ENCODE measurements at regions not wholly inside any gene's neighbourhood (a gene's known extent, or its start where the extent isn't known, plus 50 kb on each side); places are given as distances from the start of the nearest gene placed in this dataset.

DNA sequence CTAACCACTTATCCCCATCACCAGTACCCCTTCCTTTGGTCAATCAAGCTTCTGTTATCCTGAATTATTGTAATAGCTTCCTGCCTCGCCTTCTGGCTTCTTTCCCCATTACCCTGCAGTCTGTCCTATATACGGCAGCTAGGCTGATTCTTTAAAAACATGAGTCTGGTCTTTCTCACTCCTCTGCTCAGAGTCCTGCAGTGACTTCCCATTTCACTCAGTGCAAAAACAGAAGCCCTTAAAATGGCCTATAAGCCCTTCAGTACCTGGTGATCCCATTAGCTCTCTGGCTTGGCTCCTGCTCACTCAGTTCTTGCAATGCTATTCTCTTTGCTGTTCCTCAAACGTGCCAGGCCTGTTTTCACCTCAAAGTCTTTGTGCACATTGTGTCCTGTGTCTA is 58.4 kb downstream of the JRKL start:
- Histone ChIP-seq H3K27me3 (ENCODE audit: control insufficient read depth in 2 of 2, insufficient read depth in 2 of 2, low read length in 2 of 2) (peaks cover 2 to 17% of the 10 kb centered on the region in 2 experiments), H3K4me2 (ENCODE audit: insufficient read depth, low read length) (no peak overlapping the region), H3K9ac (replicated peaks; ENCODE audit: extremely low read depth, insufficient read depth, low read length) (no peak overlapping the region), H2AFZ (ENCODE audit: low read depth, low read length) (no peak overlapping the region), H3K4me3 (replicated peaks in 1 of 3; ENCODE audit: insufficient read depth in 1 of 3, low read depth in 1 of 3, low read length in 3 of 3) (no peak overlapping the region), H3K27ac (ENCODE audit: insufficient read depth, low read depth, low read length) (no peak overlapping the region), H3K79me2 (ENCODE audit: control insufficient read depth, insufficient read depth, low read length) (no peaks in the 10 kb centered on the region), H3K4me1 (ENCODE audit: control insufficient read depth, extremely low read depth, insufficient read depth, low read length) (no peaks in the 10 kb centered on the region), H3K9me3 (replicated peaks; ENCODE audit: control insufficient read depth, insufficient read depth, low read length) (no peaks in the 10 kb centered on the region), H3K36me3 (ENCODE audit: control insufficient read depth in 2 of 2, extremely low read depth in 1 of 2, insufficient read depth in 2 of 2, low read length in 2 of 2) (no peaks in the 10 kb centered on the region), H4K20me1 (replicated peaks; ENCODE audit: control insufficient read depth, extremely low read depth, insufficient read depth, low read length) (no peaks in the 10 kb centered on the region), H3K9me1 (replicated peaks; ENCODE audit: control insufficient read depth, extremely low read depth, insufficient read depth, low read length) (no peaks in the 10 kb centered on the region)
- intact Hi-C loops (cut with micrococcal nuclease) (no loop called here), dilution Hi-C loops (cut with MboI; ENCODE audit: extremely low pct_ligation_motif_present, low sequenced_read_pairs) (no loop called here)
- TF ChIP-seq, protein P1, sequence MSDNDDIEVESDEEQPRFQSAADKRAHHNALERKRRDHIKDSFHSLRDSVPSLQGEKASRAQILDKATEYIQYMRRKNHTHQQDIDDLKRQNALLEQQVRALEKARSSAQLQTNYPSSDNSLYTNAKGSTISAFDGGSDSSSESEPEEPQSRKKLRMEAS (IDR thresholded peaks at IDR 0.05; ENCODE audit: insufficient read depth, insufficient read length): no peak
- no peak for TF ChIP-seq EZH2 (IDR thresholded peaks at IDR 0.05; ENCODE audit: borderline replicate concordance, low read depth, low read length, severe bottlenecking)
- TF ChIP-seq JUN (IDR thresholded peaks at IDR 0.05; ENCODE audit: borderline replicate concordance, insufficient read depth, insufficient read length, low read depth): no peak
- TF ChIP-seq, protein P2, sequence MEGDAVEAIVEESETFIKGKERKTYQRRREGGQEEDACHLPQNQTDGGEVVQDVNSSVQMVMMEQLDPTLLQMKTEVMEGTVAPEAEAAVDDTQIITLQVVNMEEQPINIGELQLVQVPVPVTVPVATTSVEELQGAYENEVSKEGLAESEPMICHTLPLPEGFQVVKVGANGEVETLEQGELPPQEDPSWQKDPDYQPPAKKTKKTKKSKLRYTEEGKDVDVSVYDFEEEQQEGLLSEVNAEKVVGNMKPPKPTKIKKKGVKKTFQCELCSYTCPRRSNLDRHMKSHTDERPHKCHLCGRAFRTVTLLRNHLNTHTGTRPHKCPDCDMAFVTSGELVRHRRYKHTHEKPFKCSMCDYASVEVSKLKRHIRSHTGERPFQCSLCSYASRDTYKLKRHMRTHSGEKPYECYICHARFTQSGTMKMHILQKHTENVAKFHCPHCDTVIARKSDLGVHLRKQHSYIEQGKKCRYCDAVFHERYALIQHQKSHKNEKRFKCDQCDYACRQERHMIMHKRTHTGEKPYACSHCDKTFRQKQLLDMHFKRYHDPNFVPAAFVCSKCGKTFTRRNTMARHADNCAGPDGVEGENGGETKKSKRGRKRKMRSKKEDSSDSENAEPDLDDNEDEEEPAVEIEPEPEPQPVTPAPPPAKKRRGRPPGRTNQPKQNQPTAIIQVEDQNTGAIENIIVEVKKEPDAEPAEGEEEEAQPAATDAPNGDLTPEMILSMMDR (IDR thresholded peaks at IDR 0.05; ENCODE audit: extremely low read depth in 1 of 2, insufficient read depth in 1 of 2, low read depth in 1 of 2, low read length in 2 of 2): no peak
- no TSS peak for BruUV-seq (replicated peaks)
- ChIA-PET CTCF (interaction anchor here (4.2 kb wide), 1 partner anchor 15 kb away, joined by 19 read pairs; no protein-coding TSS in a partner anchor), POLR2A (no interaction called here)
- FAIRE-seq (no peak), DNase-seq (ENCODE audit: low read depth, low spot score) (no peak)

DNA sequence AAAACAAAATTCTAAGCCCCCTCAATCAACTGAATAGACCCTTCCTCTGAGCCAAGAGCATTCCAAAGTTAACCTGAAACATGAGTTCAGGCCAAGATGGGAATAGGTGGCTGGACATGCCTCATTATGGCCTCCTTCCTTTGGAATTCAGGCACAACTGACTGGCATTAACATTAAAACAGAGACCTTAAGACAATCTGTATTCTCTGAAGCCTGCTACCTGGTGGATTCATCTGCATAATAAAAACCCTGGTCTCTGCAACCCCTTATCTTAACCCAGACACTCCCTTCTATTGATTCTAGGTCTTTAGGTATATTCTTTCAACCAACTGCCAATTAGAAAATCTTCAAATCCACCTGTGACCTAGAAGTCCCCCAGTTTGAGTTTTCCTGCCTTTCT is 66.3 kb downstream of the JRKL start:
- Histone ChIP-seq H4K20me1 (replicated peaks; ENCODE audit: control insufficient read depth, extremely low read depth, insufficient read depth, low read length) (no peaks in the 10 kb centered on the region), H3K4me3 (replicated peaks in 1 of 3; ENCODE audit: insufficient read depth in 1 of 3, low read depth in 1 of 3, low read length in 3 of 3) (no peak overlapping the region), H2AFZ (ENCODE audit: low read depth, low read length) (no peak overlapping the region), H3K27me3 (ENCODE audit: control insufficient read depth in 2 of 2, insufficient read depth in 2 of 2, low read length in 2 of 2) (peaks cover 2 to 8% of the 10 kb centered on the region in 2 experiments), H3K9me1 (replicated peaks; ENCODE audit: control insufficient read depth, extremely low read depth, insufficient read depth, low read length) (no peaks in the 10 kb centered on the region), H3K4me2 (ENCODE audit: insufficient read depth, low read length) (no peak overlapping the region), H3K27ac (ENCODE audit: insufficient read depth, low read depth, low read length) (no peak overlapping the region), H3K4me1 (ENCODE audit: control insufficient read depth, extremely low read depth, insufficient read depth, low read length) (no peaks in the 10 kb centered on the region), H3K36me3 (ENCODE audit: control insufficient read depth in 2 of 2, extremely low read depth in 1 of 2, insufficient read depth in 2 of 2, low read length in 2 of 2) (no peaks in the 10 kb centered on the region), H3K9me3 (replicated peaks; ENCODE audit: control insufficient read depth, insufficient read depth, low read length) (no peaks in the 10 kb centered on the region), H3K9ac (replicated peaks; ENCODE audit: extremely low read depth, insufficient read depth, low read length) (no peak overlapping the region), H3K79me2 (ENCODE audit: control insufficient read depth, insufficient read depth, low read length) (no peaks in the 10 kb centered on the region)
- ChIA-PET CTCF (no interaction called here), POLR2A (no interaction called here)
- FAIRE-seq: no peak
- dilution Hi-C loops (cut with MboI; ENCODE audit: extremely low pct_ligation_motif_present, low sequenced_read_pairs): no loop called here
- no TSS peak for BruUV-seq (replicated peaks)
- intact Hi-C loops (cut with micrococcal nuclease): no loop called here
- TF ChIP-seq POLR2A (IDR thresholded peaks at IDR 0.05; ENCODE audit: low read depth, low read length) (no peak), JUN (IDR thresholded peaks at IDR 0.05; ENCODE audit: borderline replicate concordance, insufficient read depth, insufficient read length, low read depth) (no peak), POLR2AphosphoS5 (IDR thresholded peaks at IDR 0.05; ENCODE audit: insufficient read depth, low read depth, low read length) (no peak), GATA2 (IDR thresholded peaks at IDR 0.05; ENCODE audit: insufficient read depth, insufficient read length, low read depth, low read length) (no peak)
- TF ChIP-seq, protein P2 (IDR thresholded peaks at IDR 0.05; ENCODE audit: extremely low read depth in 1 of 2, insufficient read depth in 1 of 2, low read depth in 1 of 2, low read length in 2 of 2): no peak
- no peak for DNase-seq (ENCODE audit: low read depth, low spot score)

All from endothelial cell of umbilical vein (primary cell).